ENCODE measurements at regions not wholly inside any gene's neighbourhood (a gene's known extent, or its start where the extent isn't known, plus 50 kb on each side); places are given as distances from the start of the nearest gene placed in this dataset.

DNA sequence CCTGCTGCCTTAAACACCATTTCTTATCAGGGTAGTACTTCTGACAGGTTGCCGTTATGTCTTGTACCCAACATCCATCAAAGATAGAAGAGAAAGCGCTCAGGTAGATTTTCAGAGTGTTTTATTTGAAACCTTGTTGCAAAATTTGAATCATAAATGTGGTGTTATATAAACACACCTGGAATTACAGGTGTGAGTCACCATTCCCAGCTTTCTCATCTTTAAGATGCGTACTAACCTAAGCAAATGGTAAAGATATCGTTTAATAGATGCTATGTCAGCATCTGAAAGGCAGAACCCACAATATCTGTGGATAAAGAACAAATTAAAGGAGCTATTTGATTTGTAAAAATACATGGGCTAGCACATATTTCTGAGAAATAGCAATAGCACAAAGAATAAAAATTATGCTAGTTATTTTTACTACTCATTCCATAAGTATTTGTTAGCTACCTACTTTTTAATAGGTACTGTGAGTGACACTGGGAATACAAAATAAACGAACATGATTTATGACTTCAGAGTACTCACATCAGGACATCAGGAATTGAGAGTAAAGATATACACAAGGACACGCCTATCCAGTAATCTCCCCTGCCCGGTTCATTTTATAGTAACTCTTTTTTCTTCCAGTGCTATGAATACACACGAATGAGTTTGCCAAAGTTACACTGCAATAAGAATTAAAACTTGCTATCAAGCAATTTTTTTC lies 193.8 kb downstream of the RBM43 start:
- TF ChIP-seq, protein P1, sequence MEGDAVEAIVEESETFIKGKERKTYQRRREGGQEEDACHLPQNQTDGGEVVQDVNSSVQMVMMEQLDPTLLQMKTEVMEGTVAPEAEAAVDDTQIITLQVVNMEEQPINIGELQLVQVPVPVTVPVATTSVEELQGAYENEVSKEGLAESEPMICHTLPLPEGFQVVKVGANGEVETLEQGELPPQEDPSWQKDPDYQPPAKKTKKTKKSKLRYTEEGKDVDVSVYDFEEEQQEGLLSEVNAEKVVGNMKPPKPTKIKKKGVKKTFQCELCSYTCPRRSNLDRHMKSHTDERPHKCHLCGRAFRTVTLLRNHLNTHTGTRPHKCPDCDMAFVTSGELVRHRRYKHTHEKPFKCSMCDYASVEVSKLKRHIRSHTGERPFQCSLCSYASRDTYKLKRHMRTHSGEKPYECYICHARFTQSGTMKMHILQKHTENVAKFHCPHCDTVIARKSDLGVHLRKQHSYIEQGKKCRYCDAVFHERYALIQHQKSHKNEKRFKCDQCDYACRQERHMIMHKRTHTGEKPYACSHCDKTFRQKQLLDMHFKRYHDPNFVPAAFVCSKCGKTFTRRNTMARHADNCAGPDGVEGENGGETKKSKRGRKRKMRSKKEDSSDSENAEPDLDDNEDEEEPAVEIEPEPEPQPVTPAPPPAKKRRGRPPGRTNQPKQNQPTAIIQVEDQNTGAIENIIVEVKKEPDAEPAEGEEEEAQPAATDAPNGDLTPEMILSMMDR (IDR thresholded peaks at IDR 0.05; ENCODE audit: insufficient read depth, low read length), result no peak
- Histone ChIP-seq H3K4me3 (replicated peaks; ENCODE audit: insufficient read depth, low read length) (no peak overlapping the region), H3K27ac (replicated peaks) (no peak overlapping the region), H3K27me3 (ENCODE audit: insufficient read depth, poor library complexity, severe bottlenecking) (peaks cover 3% of the 10 kb centered on the region)
- DNase-seq (ENCODE audit: low read depth in 1 of 2, low spot score in 1 of 2), result no peak

DNA sequence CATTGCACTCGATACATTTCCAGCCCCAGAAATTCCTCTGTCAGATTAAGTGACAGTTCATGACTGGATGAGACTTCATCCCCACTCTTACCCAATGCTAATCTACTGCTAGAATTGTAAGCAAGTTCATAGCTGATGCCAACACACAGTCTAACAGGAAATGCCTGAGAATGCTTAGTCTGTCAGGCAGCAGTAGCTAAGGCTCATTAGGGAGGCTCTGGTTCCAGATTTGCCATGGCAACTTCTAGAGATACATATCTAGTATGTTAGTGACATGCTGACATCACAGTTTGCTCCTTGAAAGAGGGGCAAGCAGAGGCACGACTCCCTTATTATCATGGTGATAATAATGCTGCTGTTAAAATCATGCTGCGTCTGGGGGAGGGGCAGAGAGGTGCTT lies 198.4 kb downstream of the RBM43 start:
- no peak overlapping the region for H3K27ac ChIP-seq (replicated peaks)
- DNase-seq (ENCODE audit: low read depth in 1 of 2, low spot score in 1 of 2), result no peak
- no peaks in the 10 kb centered on the region for H3K27me3 ChIP-seq (ENCODE audit: insufficient read depth, poor library complexity, severe bottlenecking)
- H3K4me3 ChIP-seq (replicated peaks; ENCODE audit: insufficient read depth, low read length), result no peak overlapping the region
- TF ChIP-seq, protein P1 (IDR thresholded peaks at IDR 0.05; ENCODE audit: insufficient read depth, low read length), result no peak
- TF ChIP-seq POLR2AphosphoS5 (IDR thresholded peaks at IDR 0.05; ENCODE audit: low read depth) (no peak), SPI1 (IDR thresholded peaks at IDR 0.05; ENCODE audit: borderline replicate concordance, low read depth) (no peak), GABPA (IDR thresholded peaks at IDR 0.05; ENCODE audit: low read depth) (no peak)
- TF ChIP-seq, protein P2, sequence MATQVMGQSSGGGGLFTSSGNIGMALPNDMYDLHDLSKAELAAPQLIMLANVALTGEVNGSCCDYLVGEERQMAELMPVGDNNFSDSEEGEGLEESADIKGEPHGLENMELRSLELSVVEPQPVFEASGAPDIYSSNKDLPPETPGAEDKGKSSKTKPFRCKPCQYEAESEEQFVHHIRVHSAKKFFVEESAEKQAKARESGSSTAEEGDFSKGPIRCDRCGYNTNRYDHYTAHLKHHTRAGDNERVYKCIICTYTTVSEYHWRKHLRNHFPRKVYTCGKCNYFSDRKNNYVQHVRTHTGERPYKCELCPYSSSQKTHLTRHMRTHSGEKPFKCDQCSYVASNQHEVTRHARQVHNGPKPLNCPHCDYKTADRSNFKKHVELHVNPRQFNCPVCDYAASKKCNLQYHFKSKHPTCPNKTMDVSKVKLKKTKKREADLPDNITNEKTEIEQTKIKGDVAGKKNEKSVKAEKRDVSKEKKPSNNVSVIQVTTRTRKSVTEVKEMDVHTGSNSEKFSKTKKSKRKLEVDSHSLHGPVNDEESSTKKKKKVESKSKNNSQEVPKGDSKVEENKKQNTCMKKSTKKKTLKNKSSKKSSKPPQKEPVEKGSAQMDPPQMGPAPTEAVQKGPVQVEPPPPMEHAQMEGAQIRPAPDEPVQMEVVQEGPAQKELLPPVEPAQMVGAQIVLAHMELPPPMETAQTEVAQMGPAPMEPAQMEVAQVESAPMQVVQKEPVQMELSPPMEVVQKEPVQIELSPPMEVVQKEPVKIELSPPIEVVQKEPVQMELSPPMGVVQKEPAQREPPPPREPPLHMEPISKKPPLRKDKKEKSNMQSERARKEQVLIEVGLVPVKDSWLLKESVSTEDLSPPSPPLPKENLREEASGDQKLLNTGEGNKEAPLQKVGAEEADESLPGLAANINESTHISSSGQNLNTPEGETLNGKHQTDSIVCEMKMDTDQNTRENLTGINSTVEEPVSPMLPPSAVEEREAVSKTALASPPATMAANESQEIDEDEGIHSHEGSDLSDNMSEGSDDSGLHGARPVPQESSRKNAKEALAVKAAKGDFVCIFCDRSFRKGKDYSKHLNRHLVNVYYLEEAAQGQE (IDR thresholded peaks at IDR 0.05; ENCODE audit: insufficient replicate concordance, low read depth), result no peak

DNA sequence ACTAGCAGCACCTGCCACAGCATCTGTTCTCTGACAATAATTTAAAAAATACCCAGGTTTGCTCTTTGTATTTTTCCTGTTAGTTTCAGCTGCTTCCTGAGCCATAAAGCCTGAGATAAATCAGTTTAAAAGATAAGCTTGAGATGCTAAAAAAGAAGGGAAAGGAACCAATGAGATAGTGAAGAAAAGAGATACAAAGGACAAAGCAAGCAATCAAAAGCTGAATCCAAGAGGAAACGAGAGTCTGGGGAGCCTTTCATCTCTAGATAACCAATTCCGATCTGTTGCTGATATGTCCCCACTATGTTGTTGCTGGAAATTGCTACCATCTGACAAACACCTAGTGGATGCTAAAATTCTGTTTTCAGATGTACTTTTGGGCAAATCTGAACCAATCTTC lies 201.4 kb downstream of the RBM43 start:
- TF ChIP-seq POLR2AphosphoS5 (IDR thresholded peaks at IDR 0.05; ENCODE audit: low read depth) (no peak), GABPA (IDR thresholded peaks at IDR 0.05; ENCODE audit: low read depth) (no peak), SPI1 (IDR thresholded peaks at IDR 0.05; ENCODE audit: borderline replicate concordance, low read depth) (no peak)
- TF ChIP-seq, protein P2 (IDR thresholded peaks at IDR 0.05; ENCODE audit: insufficient replicate concordance, low read depth), result no peak
- TF ChIP-seq, protein P1 (IDR thresholded peaks at IDR 0.05; ENCODE audit: insufficient read depth, low read length), result no peak
- H3K4me3 ChIP-seq (replicated peaks; ENCODE audit: insufficient read depth, low read length), result no peak overlapping the region
- no peak overlapping the region for H3K27ac ChIP-seq (replicated peaks)
- DNase-seq (ENCODE audit: low read depth in 1 of 2, low spot score in 1 of 2), result no peak
- H3K27me3 ChIP-seq (ENCODE audit: insufficient read depth, poor library complexity, severe bottlenecking), result no peaks in the 10 kb centered on the region

DNA sequence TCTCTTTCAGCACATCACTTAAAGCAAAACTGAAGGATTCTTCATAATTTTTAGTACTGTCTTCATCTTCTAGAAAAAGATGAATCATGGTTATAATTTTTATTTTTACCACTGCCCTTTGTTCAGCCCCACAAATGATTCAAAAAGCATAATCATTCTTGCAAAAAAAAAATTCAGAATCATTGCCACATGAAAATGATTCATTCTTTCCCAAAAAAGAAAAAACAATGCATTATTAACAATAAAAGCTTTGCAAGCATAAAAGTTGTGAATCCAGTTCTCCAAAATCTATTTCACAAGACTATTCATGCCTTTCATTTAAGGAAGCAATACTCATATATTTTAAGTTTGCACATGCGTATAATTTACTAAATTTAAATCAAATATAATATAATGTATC lies 204.8 kb downstream of the RBM43 start:
- no peak overlapping the region for H3K27ac ChIP-seq (replicated peaks)
- H3K4me3 ChIP-seq (replicated peaks; ENCODE audit: insufficient read depth, low read length), result no peak overlapping the region
- no peak for DNase-seq (ENCODE audit: low read depth in 1 of 2, low spot score in 1 of 2)
- TF ChIP-seq SPI1 (IDR thresholded peaks at IDR 0.05; ENCODE audit: borderline replicate concordance, low read depth), result no peak
- no peak for TF ChIP-seq GABPA (IDR thresholded peaks at IDR 0.05; ENCODE audit: low read depth)
- TF ChIP-seq, protein P1 (IDR thresholded peaks at IDR 0.05; ENCODE audit: insufficient read depth, low read length), result no peak
- no peak for TF ChIP-seq POLR2AphosphoS5 (IDR thresholded peaks at IDR 0.05; ENCODE audit: low read depth)
- TF ChIP-seq, protein P2 (IDR thresholded peaks at IDR 0.05; ENCODE audit: insufficient replicate concordance, low read depth), result no peak
- no peaks in the 10 kb centered on the region for H3K27me3 ChIP-seq (ENCODE audit: insufficient read depth, poor library complexity, severe bottlenecking)
